GM18520 (cell line): ENCODE measurements at regions not wholly inside any gene's neighbourhood (a gene's known extent, or its start where the extent isn't known, plus 50 kb on each side); places are given as distances from the start of the nearest gene placed in this dataset.
"Not testable (repeated sequence)": the region's sequence is repeated elsewhere in the genome, so short reads cannot be mapped to it uniquely, and the experiment has no call there.

Source experiments
- ATAC-seq: cut with Tn5 transposase; IDR thresholded peaks from one replicate; pipeline ENCODE4 v1.9.1; 2021; ENCODE audit not compliant: unreplicated experiment

DNA sequence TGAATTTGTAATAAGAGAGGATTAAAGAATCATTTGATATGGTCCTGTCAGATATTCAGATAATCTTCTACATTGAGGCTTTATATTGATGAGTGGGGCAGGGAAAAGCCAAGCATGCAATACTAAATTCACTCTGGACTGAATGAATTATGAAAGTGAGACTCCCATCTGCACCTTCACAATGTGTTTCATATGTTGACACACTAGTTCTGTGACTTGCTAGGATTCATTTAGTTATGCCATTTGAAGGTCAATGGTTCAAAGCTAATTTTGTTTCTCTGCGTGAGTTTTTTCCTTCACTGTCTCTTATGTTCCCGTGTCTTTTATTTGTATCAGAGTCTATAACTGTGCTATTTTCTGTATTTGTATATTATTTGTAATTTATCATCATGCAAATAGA lies 1332.5 kb downstream of the KCNT2 start:
- ATAC-seq, result no peak

DNA sequence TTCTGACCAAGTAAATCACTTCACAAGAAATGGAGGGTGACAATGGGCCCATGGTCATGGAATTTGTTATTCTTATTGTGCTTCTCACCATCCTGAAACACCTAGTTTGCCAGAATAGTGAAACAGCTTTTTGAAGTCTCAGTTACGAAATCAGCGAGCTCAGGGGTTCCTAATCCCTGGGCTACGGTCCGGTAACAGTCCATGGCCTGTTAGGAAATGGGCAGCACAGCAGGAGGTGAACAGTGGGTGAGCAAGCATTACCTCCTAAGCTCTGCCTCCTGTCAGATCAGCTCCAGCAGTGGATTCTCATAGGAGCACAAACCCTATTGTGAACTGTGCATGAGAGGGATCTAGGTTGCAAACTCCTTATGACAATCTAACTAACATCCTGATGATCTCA lies 1356.3 kb downstream of the KCNT2 start:
- ATAC-seq, result no peak

DNA sequence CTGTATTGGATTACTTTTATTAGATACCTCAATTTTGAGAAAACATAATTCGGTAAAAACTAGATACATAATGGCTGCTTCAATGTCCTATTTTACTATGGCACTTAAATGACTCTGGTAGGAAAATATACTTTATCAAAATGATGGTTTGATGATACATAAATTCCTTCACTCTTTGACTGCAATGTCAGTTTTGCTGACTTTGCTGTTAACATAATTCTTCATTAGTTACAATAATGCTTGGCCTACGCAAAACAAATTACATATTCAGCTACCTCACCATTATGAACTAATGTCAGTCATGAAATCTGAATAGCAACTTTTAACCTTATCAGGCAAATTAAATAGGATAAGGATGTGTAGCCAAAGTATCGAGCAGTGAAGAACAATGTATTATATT lies 1364.7 kb downstream of the KCNT2 start:
- ATAC-seq, result no peak

DNA sequence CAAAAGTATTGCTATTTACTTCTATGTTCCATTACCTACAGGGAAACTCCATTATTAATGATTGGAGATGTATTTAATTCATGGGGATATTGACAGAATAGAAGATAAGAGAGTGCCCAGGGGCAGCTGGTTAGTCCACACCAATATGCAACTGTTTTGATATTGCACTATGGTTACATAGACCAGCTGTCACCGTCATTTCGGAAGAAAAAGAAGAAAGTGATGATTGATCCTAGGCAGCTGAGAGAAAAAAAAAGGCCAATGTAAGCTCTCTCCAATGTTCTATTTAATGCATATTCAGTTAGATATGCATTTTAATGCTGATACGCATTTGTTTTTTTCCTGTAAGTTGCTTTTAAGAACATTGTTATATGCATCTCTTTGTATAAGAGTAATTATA lies 1367.2 kb downstream of the KCNT2 start:
- ATAC-seq, result no peak

DNA sequence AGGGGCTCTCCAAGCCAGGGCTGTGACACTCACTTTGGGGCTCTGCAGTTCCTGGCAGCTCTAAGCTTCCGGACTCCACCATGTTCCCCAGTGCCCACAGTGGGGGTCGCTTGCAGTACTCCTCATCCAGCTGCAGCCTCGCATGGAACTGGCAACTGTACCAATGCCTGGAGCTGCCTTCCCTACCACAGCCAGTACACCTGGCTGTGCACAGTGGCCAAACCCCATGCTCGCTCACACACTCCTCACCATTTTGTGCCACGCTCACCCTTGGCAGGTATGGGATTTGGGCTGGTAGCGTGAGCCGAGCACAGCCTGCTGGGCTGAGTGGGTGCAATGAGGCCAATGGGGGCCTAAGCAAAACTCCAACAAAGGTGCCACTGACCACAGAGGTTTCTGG lies 1369.9 kb downstream of the KCNT2 start:
- ATAC-seq, result no peak

DNA sequence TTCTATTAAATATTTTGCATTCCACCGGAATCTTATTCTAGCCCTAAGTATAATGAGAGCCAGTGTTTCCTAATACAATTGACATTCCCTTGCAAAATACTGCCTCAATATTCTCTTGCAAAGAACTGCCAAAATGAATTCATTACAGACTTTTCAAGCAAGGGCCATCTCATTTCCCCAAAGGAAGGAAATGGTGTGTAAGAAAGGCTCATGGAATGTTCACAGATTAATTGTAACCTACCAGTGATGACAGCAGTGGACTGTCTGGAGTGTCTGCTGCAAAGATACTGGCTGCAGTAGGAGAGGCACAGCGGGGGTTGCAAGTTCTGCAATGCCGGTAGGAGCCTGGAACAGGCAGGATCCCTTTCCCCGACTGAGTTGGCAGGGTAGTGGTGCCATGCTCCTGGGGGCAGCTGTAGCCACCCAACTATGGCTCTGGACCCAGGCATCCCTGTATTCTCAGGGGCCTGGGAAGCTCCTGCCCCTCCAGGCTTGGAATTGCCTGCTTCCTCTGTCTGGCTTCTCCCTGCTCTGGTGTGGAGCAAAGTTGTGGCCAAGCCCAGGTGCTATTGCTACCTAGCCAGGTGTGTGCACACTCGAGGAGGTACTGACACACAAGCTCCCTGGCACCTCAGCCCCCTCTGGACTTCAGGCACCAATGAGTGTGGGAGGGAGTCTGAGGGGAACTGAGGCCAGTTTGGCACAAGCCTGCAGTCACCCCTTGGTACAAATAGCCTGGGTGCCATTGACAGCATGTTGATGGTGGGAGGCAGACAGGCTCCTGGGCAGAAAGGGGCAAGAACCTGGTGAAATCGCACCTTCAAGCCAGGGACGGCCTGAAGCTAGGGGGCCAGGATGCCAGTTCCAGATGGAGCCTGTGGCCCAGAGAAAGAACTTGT lies 1371.0 kb downstream of the KCNT2 start:
- no peak for ATAC-seq

DNA sequence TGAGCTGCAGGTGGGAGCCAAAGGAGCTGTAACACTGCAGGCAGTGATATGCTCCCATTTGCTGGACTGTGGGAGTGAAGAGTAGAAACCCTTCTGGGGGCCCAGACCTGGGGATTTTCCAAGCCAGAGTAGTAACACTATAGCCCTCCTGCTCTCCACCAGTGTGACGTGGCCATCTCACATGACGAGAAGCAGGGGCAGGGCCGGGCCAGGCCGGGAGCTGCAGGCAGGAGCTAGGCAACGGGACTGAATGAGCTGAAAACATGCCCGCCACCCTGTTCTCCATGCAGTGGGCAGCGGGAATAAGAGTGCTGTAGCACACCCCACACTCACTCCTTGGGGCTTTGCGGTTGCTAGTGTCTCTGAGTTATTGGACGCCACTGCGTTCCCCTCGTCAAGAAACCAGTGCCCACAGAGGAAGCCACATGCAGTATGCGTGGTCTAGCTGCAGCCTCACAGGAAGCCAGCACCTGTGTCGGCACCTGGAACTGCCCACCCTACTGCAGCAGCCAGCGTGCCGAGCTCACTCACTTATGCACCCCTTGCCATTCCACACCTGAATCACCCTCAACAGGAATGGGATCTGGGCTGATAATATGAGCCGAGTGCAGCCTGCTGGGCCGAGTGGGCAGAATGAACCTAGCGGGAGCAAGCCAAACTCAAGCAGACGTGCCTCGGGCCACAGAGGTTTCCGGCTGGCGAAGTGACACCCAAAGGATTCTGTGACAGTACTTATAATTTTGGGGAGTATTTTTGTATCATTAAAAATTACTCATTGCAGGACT lies 1389.6 kb downstream of the KCNT2 start:
- ATAC-seq, result no peak

DNA sequence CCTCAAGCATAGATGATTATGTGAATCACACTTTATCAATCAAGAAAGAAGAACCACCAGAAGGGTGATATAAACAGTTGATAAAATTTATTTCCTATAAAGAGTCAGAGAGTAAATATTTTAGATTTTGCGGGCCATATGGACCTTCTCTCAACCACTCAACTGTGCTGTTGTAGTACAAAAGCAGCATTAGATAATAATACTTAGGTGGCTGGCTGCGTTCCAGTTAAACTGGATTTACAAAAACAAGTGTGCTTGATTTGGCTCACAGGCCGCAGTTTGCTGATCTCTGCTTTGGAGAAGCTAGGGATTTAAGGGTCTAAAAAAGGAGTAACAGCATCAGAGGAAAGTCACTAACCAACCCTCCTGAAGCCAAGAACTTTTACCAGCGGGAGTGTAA lies 1406.0 kb downstream of the KCNT2 start:
- ATAC-seq, result no peak

DNA sequence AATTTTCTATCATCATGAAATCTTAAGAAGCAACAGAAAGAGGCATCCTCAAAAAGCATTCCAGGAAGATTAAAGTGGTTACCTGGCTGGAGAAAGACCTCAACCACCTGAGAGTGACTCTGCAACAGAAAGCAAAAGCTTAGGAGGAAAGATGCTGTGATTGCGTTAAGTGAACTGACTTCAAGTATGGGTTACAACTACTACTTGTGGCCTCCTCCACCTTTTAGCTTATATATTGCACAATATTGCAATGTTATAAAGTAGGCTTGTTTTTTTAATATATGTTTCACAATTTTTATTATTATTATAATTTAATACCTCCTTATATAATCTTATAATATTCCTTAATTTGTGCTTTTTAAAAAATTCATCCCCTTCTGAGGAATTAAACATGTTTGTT lies 1407.5 kb downstream of the KCNT2 start:
- no peak for ATAC-seq

DNA sequence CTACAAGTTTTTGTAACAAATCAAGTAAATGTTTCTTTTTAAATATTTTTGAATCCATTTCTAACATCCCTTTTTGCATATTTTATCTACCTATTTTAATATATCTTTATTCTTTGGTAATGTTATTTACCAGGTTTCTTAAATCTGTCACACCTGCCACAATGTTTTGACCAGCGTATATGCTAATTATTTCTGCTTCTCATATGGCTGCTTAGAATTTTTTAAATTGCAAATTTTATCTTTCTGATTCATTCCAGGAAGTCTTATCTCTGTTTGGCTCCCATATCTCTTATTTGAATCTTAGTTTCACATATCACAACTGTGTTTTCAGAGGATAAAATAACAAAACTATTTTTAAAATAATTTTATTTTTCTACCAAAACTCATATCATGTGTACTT lies 1411.1 kb downstream of the KCNT2 start:
- no peak for ATAC-seq

DNA sequence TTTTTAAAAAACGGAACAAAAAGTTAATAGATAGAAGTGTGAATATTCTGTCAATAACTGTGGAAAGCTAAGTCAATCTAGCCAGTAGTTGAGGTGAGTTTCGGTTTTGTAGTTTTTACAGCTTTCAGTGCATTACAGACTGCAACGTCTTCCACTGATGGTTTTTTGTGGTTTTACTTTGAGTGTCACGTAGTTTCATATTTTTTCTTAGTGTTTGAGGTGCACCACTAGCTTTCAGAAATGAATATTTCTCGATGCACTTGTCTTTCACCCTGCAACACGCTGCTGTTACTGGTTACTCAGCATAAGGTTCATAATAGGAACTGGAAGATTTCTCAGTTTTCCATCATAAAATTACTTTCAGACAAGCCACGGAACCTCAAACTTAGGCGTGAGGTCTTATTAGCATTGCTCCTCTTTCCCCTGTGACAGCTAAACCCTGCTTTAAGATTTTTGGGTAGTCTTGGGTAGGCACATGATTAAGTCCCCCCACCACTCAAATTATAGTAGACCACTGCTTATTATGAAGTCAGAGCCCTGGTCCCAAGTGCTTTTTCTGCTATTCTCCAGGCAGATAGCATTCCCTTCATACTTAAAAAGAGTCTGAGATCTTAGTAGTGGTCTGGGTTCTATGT lies 1412.7 kb downstream of the KCNT2 start:
- peak; percentile 94 for ATAC-seq

DNA sequence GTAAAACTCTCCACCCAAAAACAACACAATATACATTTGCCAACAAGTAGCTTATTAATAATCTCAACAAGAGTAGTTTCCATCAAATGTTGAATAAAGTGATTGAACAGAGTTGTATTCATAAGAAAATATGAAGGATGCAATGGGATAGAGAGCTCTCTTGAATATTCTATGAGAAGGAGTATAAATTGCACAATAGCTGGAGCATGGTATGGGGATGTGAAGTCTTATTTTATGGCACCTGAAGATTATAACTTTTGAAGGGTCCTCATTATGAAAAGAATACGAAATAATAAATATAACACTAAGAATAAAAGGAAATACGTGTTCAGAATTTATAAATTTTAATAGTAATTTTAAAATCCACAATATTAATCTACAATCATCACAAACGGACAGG lies 1415.1 kb downstream of the KCNT2 start:
- no peak for ATAC-seq

DNA sequence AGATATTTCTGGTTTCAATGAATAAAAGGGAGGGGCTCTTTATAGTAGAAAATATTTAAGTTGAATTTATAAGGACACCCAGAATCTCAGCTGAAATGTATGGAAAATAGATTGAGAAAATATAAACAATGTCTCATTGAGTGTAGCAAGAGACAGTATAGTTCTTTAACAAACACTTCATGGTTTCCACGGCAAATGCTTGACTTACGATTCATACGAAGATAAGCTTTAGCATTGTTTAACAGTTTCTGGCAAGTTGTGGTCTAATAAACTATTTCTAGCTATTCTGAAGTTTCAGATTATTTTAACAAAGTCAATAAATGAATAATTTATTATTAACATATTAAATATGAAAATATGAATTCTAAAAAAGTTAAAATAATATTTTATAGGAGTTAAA lies 1419.4 kb downstream of the KCNT2 start:
- ATAC-seq, result no peak

DNA sequence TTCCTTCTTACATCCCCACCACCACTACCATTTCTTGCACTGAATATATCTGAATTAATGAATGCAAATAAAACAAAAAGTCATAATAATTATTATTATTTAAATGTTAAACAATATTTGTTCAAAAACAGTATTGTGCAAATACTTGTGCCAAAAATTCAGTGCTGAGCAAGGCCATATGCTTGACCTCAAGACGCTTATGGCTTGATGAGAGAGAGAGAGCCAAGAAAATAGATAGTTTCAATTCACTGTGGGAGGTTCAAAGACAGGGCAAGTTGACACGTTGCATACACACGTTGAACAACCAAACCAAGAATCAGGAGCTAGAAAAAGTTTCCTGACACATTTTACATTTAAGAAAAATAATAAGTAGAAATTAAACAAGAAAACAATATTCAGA lies 1421.7 kb downstream of the KCNT2 start:
- ATAC-seq, result no peak

DNA sequence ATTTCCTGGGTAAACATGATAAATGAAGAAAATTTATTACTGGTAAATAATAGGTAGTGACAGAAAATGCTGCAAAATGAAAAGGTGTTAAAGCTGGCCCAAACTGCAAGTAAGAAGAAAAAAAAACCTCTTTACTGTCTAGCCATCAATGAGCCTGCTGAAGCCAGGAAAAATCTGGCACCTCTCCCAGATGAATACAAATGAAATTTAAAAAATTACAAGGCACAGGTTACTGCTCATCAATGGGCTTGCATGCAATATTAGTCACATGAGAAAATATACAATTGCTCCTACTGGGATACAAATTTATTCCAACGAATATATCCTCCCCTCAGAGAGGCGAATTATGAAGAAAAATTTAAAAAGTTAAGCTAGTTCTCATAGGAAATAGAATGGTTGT lies 1422.5 kb downstream of the KCNT2 start:
- no peak for ATAC-seq

DNA sequence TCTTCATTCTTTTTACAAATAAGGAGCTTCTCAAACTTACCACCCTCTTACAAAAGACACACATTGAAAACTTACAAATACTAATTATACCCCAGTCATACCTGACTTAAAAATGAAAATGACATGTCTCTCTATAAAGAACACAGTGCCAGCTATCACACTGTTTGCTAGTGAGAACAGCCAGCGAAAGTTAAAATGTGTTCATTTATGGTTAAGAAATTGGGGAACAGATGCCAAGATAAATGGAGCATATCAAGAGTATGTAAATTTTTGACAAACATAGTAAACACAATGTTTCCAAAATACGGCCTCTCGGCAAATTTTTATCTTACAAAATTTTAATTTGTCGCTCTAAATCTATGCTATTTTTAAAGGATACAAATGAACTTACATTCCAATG lies 1422.9 kb downstream of the KCNT2 start:
- no peak for ATAC-seq

DNA sequence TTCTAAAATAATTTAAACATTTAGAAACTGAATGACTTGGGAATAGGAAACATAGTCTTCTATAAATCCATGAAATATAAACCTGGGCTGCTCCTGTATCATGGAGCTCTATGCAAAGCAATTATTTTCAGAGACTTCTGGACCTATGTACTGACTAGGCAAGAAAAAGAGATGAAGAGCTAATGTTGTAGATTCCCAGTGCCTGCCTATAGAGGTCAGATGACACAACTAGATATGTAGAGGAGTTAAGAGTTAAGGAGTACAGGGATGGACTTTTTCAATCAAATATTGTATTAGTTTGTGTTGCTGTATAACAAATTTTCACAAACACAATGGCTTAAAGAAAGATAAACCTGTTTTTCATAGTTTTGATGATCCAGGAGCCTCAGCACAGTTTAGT lies 1434.5 kb downstream of the KCNT2 start:
- ATAC-seq, result no peak

DNA sequence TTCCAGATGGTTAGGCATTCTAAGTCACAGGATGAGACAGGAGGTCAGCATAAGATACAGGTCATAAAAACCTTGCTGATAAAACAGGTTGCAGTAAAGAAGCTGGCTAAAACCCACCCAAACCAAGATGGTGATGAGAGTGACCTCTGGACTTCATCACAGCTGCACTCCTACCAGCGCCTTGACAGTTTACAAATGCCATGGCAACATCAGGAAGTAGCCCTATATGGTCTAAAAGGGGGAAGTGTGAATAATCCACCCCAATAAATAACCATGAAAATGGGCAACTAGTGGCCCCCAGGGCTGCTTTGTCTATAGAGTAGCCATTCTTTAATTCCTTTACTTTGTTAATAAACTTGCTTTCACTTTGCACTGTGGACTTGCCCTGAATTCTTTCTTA lies 1448.4 kb downstream of the KCNT2 start:
- ATAC-seq, result not testable (repeated sequence)

DNA sequence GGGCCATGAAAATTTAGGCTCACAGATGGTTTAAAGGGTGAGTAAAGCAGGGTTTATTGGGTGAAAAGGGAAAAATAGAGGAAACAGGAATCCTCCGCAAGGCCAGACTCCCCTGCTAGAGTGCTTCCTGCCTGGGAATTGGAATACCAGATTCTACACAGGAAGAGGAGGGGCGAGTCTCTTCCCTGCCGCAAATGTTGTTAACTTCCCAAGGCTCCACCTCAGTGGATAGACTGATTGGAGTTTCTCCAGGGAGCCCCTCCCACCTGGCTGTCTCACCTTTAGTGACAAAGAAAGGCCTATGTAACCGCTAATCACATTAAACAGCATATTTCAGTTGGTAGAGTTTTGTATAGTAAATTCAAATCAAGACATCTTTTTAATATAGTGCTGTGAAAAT lies 1450.1 kb downstream of the KCNT2 start:
- no peak for ATAC-seq

DNA sequence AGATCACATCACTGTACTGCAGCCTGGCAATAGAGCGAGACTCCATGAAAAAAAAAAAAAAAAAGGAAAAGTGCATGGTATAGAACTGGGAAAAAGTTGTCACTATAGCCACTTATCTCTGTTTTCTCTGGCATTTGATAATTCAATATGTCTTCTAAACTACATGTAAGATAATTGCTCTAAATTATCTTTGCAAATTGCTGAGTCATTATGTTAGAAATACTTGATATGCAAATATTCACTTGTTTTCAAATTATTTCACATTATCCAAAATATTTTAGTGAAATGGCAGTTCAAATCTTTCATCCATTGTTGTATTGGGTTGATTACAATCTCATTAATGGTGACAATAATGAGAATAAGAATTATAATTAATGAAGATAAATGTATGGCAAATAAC lies 1455.1 kb downstream of the KCNT2 start:
- no peak for ATAC-seq

DNA sequence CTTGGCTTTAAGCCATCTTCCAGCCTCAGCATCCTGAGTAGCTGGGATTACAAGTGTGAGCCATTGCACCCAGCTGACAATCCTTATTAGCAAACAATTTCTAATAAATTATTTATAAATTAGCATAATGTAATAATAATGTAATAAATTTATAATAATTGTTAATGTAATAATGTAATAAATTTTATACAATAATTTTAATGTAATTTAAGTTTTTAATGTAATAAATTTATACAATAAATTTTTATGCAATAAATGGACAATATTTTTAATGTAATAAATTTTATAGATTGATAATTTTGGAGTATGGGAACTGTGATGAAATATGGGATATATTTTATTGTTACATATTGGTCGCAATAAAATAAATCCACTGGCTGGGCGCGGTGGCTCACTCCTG lies 1457.5 kb downstream of the KCNT2 start:
- ATAC-seq, result no peak

DNA sequence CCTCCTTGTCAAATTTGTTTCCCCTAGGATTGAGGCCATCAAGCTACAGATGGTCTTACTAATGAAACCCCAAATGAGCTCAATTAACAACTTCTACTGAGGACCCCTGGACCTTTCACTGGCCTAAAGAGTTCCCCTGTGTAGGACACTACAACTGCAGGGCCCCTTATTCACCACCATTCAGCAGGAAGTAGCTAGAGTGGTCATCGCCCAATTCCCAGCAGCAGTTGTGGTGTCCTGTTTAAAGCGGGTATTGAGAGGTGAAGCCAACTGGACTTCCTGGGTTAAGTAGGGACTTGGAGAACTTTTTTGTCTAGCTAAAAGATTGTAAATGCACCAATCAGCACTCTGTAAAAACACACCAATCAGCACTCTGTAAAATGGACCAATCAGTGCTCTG lies 1466.9 kb downstream of the KCNT2 start:
- ATAC-seq, result no peak
